H1 (cell line): ENCODE measurements at regions not wholly inside any gene's neighbourhood (a gene's known extent, or its start where the extent isn't known, plus 50 kb on each side); places are given as distances from the start of the nearest gene placed in this dataset.

Experiments used
- CTCF ChIA-PET: fragments of 300-600 bp; sonication (Branson Sonifier 250); formaldehyde crosslinking; loops from one replicate; lab custom pipeline; 2021; ENCODE audit not compliant: partially characterized antibody; lab: Charles Lee
- POLR2A ChIA-PET: fragments of 300-600 bp; sonication (Branson Sonifier 250); formaldehyde crosslinking; loops from one replicate; lab custom pipeline; 2021; ENCODE audit warnings: inconsistent platforms; ENCODE audit not compliant: partially characterized antibody; lab: Charles Lee
- DNase-seq, 2 experiments: peaks; one replicate each; pipeline versions ENCODE4 v3.0.0 to v3.0.0-alpha.2; 2010 to 2022; ENCODE audit warnings: low spot score in 2 of 2, low read depth in 1 of 2, mixed read lengths in 1 of 2
- FAIRE-seq: peaks from 2 replicates; lab custom pipeline; 2011; peaks lifted over from hg19 to GRCh38; lab: Jason Lieb, UNC
- H2AFZ ChIP-seq: 2 replicates; pipeline ENCODE4 v1.8.1; 2012; ENCODE audit warnings: low read length, inconsistent platforms
- H2AK5ac ChIP-seq: 2 replicates; pipeline ENCODE4 v1.6.1; 2013; ENCODE audit warnings: low read depth, low read length
- H2BK120ac ChIP-seq: replicated peaks from 2 replicates; pipeline ENCODE3; 2013; ENCODE audit warnings: low read depth, low read length, inconsistent platforms
- H2BK12ac ChIP-seq: 2 replicates; pipeline ENCODE4 v1.6.1; 2013; ENCODE audit warnings: low read depth, low read length
- H2BK15ac ChIP-seq: 2 replicates; pipeline ENCODE4 v1.6.1; 2013; ENCODE audit warnings: low read length
- H2BK20ac ChIP-seq: 2 replicates; pipeline ENCODE4 v1.6.1; 2013; ENCODE audit warnings: low read length
- H2BK5ac ChIP-seq: 2 replicates; pipeline ENCODE4 v1.6.1; 2013; ENCODE audit warnings: low read depth, low read length
- H3K14ac ChIP-seq: 2 replicates; pipeline ENCODE4 v1.6.1; 2013; ENCODE audit warnings: inconsistent platforms; ENCODE audit not compliant: insufficient read length
- H3K18ac ChIP-seq: 2 replicates; pipeline ENCODE4 v1.6.1; 2013; ENCODE audit warnings: low read length; ENCODE audit errors: extremely low read depth
- H3K23ac ChIP-seq: 2 replicates; pipeline ENCODE4 v1.6.1; 2013; ENCODE audit warnings: inconsistent platforms; ENCODE audit not compliant: insufficient read length
- H3K23me2 ChIP-seq: 2 replicates; pipeline ENCODE4 v1.6.1; 2013; ENCODE audit warnings: low read depth, low read length
- H3K27ac ChIP-seq: 2 replicates; pipeline ENCODE4 v1.6.1; 2011; ENCODE audit warnings: low read depth, low read length, inconsistent platforms
- H3K27me3 ChIP-seq, 4 experiments: replicated peaks in 1 of 4; 1 replicate in 1 of 4; 2 replicates in 3 of 4; pipeline versions ENCODE4 v1.6.1 to v1.8.1; 2011 to 2013; ENCODE audit warnings: low read length in 3 of 4, mild to moderate bottlenecking in 3 of 4, inconsistent platforms in 2 of 4, mixed read lengths in 2 of 4, moderate library complexity in 1 of 4; ENCODE audit not compliant: control insufficient read depth in 3 of 4, insufficient read depth in 3 of 4; ENCODE audit errors: extremely low read depth in 1 of 4
- H3K36me3 ChIP-seq, 4 experiments: 2 replicates each; pipeline versions ENCODE4 v1.6.1 to v1.8.1; 2011 to 2013; ENCODE audit warnings: mild to moderate bottlenecking in 4 of 4, low read length in 3 of 4, moderate library complexity in 2 of 4, control low read depth in 1 of 4, inconsistent platforms in 1 of 4; ENCODE audit not compliant: insufficient read depth in 4 of 4, control insufficient read depth in 2 of 4
- H3K4ac ChIP-seq: replicated peaks from 2 replicates; pipeline ENCODE3; 2013; ENCODE audit warnings: low read length, low read depth, mixed read lengths, inconsistent platforms; ENCODE audit not compliant: insufficient read length
- H3K4me1 ChIP-seq, 4 experiments: replicated peaks in 1 of 4; 1 replicate in 1 of 4; 2 replicates in 3 of 4; pipeline versions ENCODE4 v1.6.1 to v1.8.1; 2011 to 2013; ENCODE audit warnings: low read length in 3 of 4, inconsistent platforms in 2 of 4, mixed read lengths in 1 of 4; ENCODE audit not compliant: insufficient read depth in 4 of 4, control insufficient read depth in 3 of 4
- H3K4me2 ChIP-seq, 2 experiments: 2 replicates each; pipeline versions ENCODE4 v1.6.1 to v1.8.1; 2011 to 2013; ENCODE audit warnings: low read depth in 2 of 2, low read length in 2 of 2, control low read depth in 1 of 2, inconsistent platforms in 1 of 2, mild to moderate bottlenecking in 1 of 2; ENCODE audit not compliant: insufficient read depth in 1 of 2
- H3K4me3 ChIP-seq, 4 experiments: fragments of 200-600, 300-600 bp in 1 of 4; sonication (generic), shearing (Covaris generic), sonication (Bioruptor Twin) in 1 of 4; 2 replicates each; pipeline versions ENCODE4 v1.5.1 to v1.8.1; 2011 to 2016; ENCODE audit warnings: low read length in 4 of 4, low read depth in 3 of 4, control low read depth in 2 of 4, inconsistent platforms in 2 of 4, mild to moderate bottlenecking in 2 of 4, mixed read lengths in 1 of 4, moderate library complexity in 1 of 4; ENCODE audit not compliant: insufficient read depth in 2 of 4; ENCODE audit errors: extremely low read depth in 1 of 4
- H3K56ac ChIP-seq: replicated peaks from 2 replicates; pipeline ENCODE3; 2013; ENCODE audit warnings: low read depth, mild to moderate bottlenecking, mixed read lengths, low read length, inconsistent platforms; ENCODE audit not compliant: insufficient read length
- H3K79me1 ChIP-seq: 2 replicates; pipeline ENCODE4 v1.6.1; 2013; ENCODE audit warnings: low read depth, low read length, control low read depth
- H3K79me2 ChIP-seq, 2 experiments: 2 replicates each; pipeline versions ENCODE4 v1.6.1 to v1.8.1; 2012 to 2013; ENCODE audit warnings: low read length in 2 of 2, mild to moderate bottlenecking in 2 of 2, inconsistent platforms in 1 of 2; ENCODE audit not compliant: insufficient read depth in 2 of 2, control insufficient read depth in 1 of 2
- H3K9ac ChIP-seq, 4 experiments: replicated peaks in 1 of 4; 1 replicate in 1 of 4; 2 replicates in 3 of 4; pipeline versions ENCODE4 v1.6.1 to v1.8.1; 2011 to 2013; ENCODE audit warnings: low read depth in 3 of 4, low read length in 3 of 4, control low read depth in 2 of 4, mild to moderate bottlenecking in 2 of 4, moderate library complexity in 2 of 4, inconsistent platforms in 1 of 4; ENCODE audit errors: extremely low read depth in 1 of 4
- H3K9me3 ChIP-seq, 2 experiments: 2 replicates each; pipeline versions ENCODE4 v1.6.1 to v1.8.1; 2012 to 2013; ENCODE audit warnings: mild to moderate bottlenecking in 2 of 2, moderate library complexity in 2 of 2, control low read depth in 1 of 2, inconsistent platforms in 1 of 2, low read depth in 1 of 2, low read length in 1 of 2, mixed read lengths in 1 of 2; ENCODE audit not compliant: insufficient read depth in 2 of 2
- H4K20me1 ChIP-seq, 2 experiments: replicated peaks in 1 of 2; 2 replicates each; pipeline versions ENCODE3 to v1.8.1; 2011 to 2013; ENCODE audit warnings: inconsistent platforms in 2 of 2, low read length in 2 of 2, mild to moderate bottlenecking in 1 of 2; ENCODE audit not compliant: insufficient read depth in 2 of 2, control insufficient read depth in 1 of 2
- H4K5ac ChIP-seq: 2 replicates; pipeline ENCODE4 v1.6.1; 2013; ENCODE audit warnings: low read length, low read depth, mixed read lengths, inconsistent platforms; ENCODE audit not compliant: insufficient read length
- H4K8ac ChIP-seq: 2 replicates; pipeline ENCODE4 v1.8.0; 2013; ENCODE audit warnings: mild to moderate bottlenecking, moderate library complexity, low read length, inconsistent platforms; ENCODE audit not compliant: insufficient read depth; ENCODE audit errors: extremely low read depth
- H4K91ac ChIP-seq: replicated peaks from 2 replicates; pipeline ENCODE3; 2013; ENCODE audit warnings: low read length, mixed read lengths, inconsistent platforms; ENCODE audit not compliant: insufficient read length
- CEBPB ChIP-seq: IDR thresholded peaks from 2 replicates; pipeline ENCODE4 v1.6.1; 2012; ENCODE audit warnings: low read depth, low read length
- SRF ChIP-seq: IDR thresholded peaks from 2 replicates; pipeline ENCODE4 v1.6.1; 2011; ENCODE audit warnings: mild to moderate bottlenecking, low read depth, low read length, moderate library complexity
- WGBS, 2 experiments: shearing (Covaris generic) in 1 of 2; methylation state at CpG; one replicate each; pipeline versions ENCODE4 v1.1.6 to v1.1.7; 2013 to 2015; ENCODE audit warnings: low lambda C conversion rate in 2 of 2, mixed read lengths in 2 of 2, inconsistent platforms in 1 of 2, low coverage in 1 of 2, missing lambda C conversion rate in 1 of 2; ENCODE audit not compliant: insufficient replicate concordance in 2 of 2, insufficient coverage in 1 of 2, insufficient read length in 1 of 2; ENCODE audit errors: extremely low coverage in 1 of 2, missing lambda C conversion rate in 1 of 2; 5-methylcytosine and 5-hydroxymethylcytosine counted together

DNA sequence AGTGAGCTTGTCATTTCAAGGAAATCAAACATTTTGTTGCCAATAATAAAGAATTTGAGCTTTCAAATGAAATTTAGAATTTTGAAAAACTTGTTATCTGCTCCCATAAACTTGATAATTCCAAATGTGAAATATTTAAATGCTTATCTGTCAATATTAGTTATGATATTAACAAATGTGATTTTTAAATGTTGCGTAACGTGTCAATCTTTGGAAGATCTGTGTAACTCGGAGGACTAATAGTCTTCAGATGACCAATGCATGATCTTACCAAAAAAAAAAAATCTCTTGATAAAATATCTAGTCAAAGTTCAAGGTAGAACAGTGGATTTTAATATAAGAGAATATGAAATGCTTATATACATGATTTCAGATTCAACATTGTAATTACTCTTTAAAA is 274.5 kb upstream of the HSF2 start:
- TF ChIP-seq SRF (no peak), CEBPB (peak; percentile 59; the same call in 1 of the 2 replicates)
- H3K4me1 ChIP-seq = no peaks in the 10 kb centered on the region
- H2BK12ac ChIP-seq = no peak overlapping the region
- H2BK120ac ChIP-seq = no peak overlapping the region
- no peak overlapping the region for H3K27ac ChIP-seq
- FAIRE-seq = no peak
- no peak overlapping the region for H4K5ac ChIP-seq
- no peak overlapping the region for H2BK15ac ChIP-seq
- no peak overlapping the region for H2BK5ac ChIP-seq
- no peaks in the 10 kb centered on the region for H3K9me3 ChIP-seq
- no peaks in the 10 kb centered on the region for H3K36me3 ChIP-seq
- no peak overlapping the region for H4K91ac ChIP-seq
- H3K79me2 ChIP-seq = no peaks in the 10 kb centered on the region
- no peak overlapping the region for H3K23ac ChIP-seq
- no peaks in the 10 kb centered on the region for H3K23me2 ChIP-seq
- H3K14ac ChIP-seq = no peak overlapping the region
- H3K27me3 ChIP-seq = no peaks in the 10 kb centered on the region
- H4K20me1 ChIP-seq = no peaks in the 10 kb centered on the region
- H3K79me1 ChIP-seq = no peaks in the 10 kb centered on the region
- CTCF ChIA-PET = interaction anchor here (1.1 kb wide), 1 partner anchor 20 kb away, joined by 3 read pairs; no protein-coding TSS in a partner anchor
- H3K18ac ChIP-seq = no peak overlapping the region
- H2BK20ac ChIP-seq = no peak overlapping the region
- DNase-seq = no peak
- no peak overlapping the region for H2AFZ ChIP-seq
- no peak overlapping the region for H4K8ac ChIP-seq
- POLR2A ChIA-PET = no interaction called here
- no peak overlapping the region for H3K4me3 ChIP-seq
- H3K9ac ChIP-seq = no peak overlapping the region
- no peak overlapping the region for H3K4ac ChIP-seq
- H3K4me2 ChIP-seq = no peak overlapping the region
- 95% methylated on average over 3 of the region's 3 CpGs; no CpG with 5 or more reads in 1 of the 2 experiments for WGBS, 2 experiments
- H3K56ac ChIP-seq = no peak overlapping the region
- H2AK5ac ChIP-seq = no peak overlapping the region
